HL-60 (cell line): ENCODE measurements at regions not wholly inside any gene's neighbourhood (a gene's known extent, or its start where the extent isn't known, plus 50 kb on each side); places are given as distances from the start of the nearest gene placed in this dataset.
A peak's percentile ranks its signal among the peaks of the same experiment; 100 is the strongest.
"Not testable (repeated sequence)": the region's sequence is repeated elsewhere in the genome, so short reads cannot be mapped to it uniquely, and the experiment has no call there.

ENCODE experiments used
- DNase-seq, 2 experiments: peaks; one replicate each; pipeline ENCODE4 v3.0.0-alpha.2; 2010 to 2020; ENCODE audit warnings: low read depth in 1 of 2, low spot score in 1 of 2
- H3K27ac ChIP-seq: fragments of 250-450 bp; sonication (Bioruptor Pico); replicated peaks from 2 replicates; pipeline ENCODE4 v1.5.1; 2020; ENCODE audit warnings: mild to moderate bottlenecking, moderate library complexity
- H3K27me3 ChIP-seq: fragments of 250-450 bp; sonication (Bioruptor Pico); 2 replicates; pipeline ENCODE4 v1.5.1; 2021; ENCODE audit warnings: mild to moderate bottlenecking, moderate library complexity; ENCODE audit not compliant: insufficient read depth, poor library complexity, severe bottlenecking
- H3K4me3 ChIP-seq: replicated peaks from 2 replicates; pipeline ENCODE4 v1.5.1; 2011; ENCODE audit warnings: mild to moderate bottlenecking, control low read depth, low read length; ENCODE audit not compliant: insufficient read depth
- CTCF ChIP-seq: IDR thresholded peaks from one replicate; pipeline ENCODE4 v1.5.1; 2011; ENCODE audit warnings: low read length, control low read depth, inconsistent platforms; ENCODE audit not compliant: insufficient read depth
- GABPA ChIP-seq: IDR thresholded peaks from 2 replicates; pipeline ENCODE4 v1.6.1; 2012; ENCODE audit warnings: low read depth
- POLR2AphosphoS5 ChIP-seq: IDR thresholded peaks from 2 replicates; pipeline ENCODE4 v1.6.1; 2012; ENCODE audit warnings: low read depth
- REST ChIP-seq: IDR thresholded peaks from 2 replicates; pipeline ENCODE4 v1.6.1; 2012; ENCODE audit warnings: low read depth; ENCODE audit not compliant: insufficient replicate concordance
- SPI1 ChIP-seq: IDR thresholded peaks from 2 replicates; pipeline ENCODE4 v1.6.1; 2012; ENCODE audit warnings: low read depth, mild to moderate bottlenecking, borderline replicate concordance

- Histone ChIP-seq H3K27me3 (no peaks in the 10 kb centered on the region), H3K27ac (no peak overlapping the region), H3K4me3 (no peak overlapping the region)
- no peak for TF ChIP-seq POLR2AphosphoS5
- TF ChIP-seq SPI1 = no peak
- no peak for TF ChIP-seq GABPA
- TF ChIP-seq CTCF = no peak
- no peak for TF ChIP-seq REST
- no peak for DNase-seq
These were observed 110.3 kb upstream of the ZKSCAN2 start for GRCh38 chr16:25367773-25368524.

- TF ChIP-seq POLR2AphosphoS5 = no peak
- TF ChIP-seq SPI1 = peak; percentile 61; the same call in 1 of the 2 replicates
- peak; percentile 23 to 54 for DNase-seq
- H3K27ac ChIP-seq = no peak overlapping the region
- H3K4me3 ChIP-seq = no peak overlapping the region
- H3K27me3 ChIP-seq = no peaks in the 10 kb centered on the region
These were observed 108.4 kb upstream of the ZKSCAN2 start for GRCh38 chr16:25366078-25366477.

- H3K27ac ChIP-seq, H3K27me3 ChIP-seq, DNase-seq, H3K4me3 ChIP-seq: not testable (repeated sequence)
These were observed 101.9 kb upstream of the ZKSCAN2 start for GRCh38 chr16:25359516-25359915.

- Histone ChIP-seq H3K4me3 (no peak overlapping the region), H3K27me3 (no peaks in the 10 kb centered on the region), H3K27ac (no peak overlapping the region)
- no peak for DNase-seq
- no peak for TF ChIP-seq GABPA
- no peak for TF ChIP-seq POLR2AphosphoS5
- TF ChIP-seq CTCF = no peak
- TF ChIP-seq REST = no peak
- no peak for TF ChIP-seq SPI1
These were observed 86.4 kb upstream of the ZKSCAN2 start for GRCh38 chr16:25344006-25344405.

GRCh38 chr16:25340973-25341372, 83.3 kb upstream of the ZKSCAN2 start:
- H3K27ac ChIP-seq = no peak overlapping the region
- H3K4me3 ChIP-seq = no peak overlapping the region
- H3K27me3 ChIP-seq = no peaks in the 10 kb centered on the region
- TF ChIP-seq GABPA = no peak
- TF ChIP-seq SPI1 = no peak
- no peak for TF ChIP-seq CTCF
- TF ChIP-seq REST = no peak
- TF ChIP-seq POLR2AphosphoS5 = no peak
- DNase-seq = no peak
